Islet precursor cell (in vitro differentiated cells): ENCODE measurements at regions not wholly inside any gene's neighbourhood (a gene's known extent, or its start where the extent isn't known, plus 50 kb on each side); places are given as distances from the start of the nearest gene placed in this dataset.
"Not testable (repeated sequence)": the region's sequence is repeated elsewhere in the genome, so short reads cannot be mapped to it uniquely, and the experiment has no call there.

ENCODE experiments used
- DNase-seq: peaks from one replicate; pipeline ENCODE4 v3.0.0-alpha.2; 2018

DNA sequence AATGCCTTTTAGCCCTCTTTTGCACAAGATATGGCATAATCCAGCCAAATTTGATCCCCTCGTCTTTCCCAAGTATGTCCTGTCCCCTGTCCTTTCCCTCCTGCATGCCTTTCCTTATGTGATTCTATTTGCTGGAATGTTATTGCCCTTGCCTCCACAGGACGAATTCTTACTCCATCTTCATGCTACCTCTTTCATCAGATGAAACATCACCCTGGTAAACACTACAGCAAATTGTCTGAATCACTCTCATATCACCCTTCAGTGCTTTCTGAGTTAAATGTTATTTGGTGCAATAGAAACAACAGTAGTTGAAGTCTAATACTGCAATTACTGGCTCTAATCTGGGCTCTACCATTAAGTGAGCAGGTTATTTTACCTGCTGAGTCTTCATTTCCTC lies 52.2 kb upstream of the FAT1 start:
- DNase-seq: no peak

DNA sequence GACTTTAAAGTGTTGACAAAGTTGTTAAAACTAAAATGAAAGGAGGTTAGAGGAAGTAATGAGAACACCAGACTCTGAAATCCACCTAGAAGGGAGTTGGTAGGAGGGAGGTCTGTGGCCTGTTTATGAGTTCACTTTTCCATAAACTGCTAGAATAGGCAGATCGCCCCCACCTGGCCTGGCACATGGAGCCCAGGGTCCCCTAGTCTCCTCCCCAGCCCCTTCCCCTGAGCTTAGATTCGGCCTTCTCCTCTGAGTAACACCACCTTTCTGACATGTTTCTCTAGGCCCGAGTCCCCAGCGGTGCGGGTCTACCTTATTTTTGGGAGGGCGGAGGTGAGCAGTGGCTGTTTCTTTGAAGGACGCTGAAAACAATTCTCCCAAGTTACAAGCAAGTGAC lies 54.5 kb upstream of the FAT1 start:
- no peak for DNase-seq

DNA sequence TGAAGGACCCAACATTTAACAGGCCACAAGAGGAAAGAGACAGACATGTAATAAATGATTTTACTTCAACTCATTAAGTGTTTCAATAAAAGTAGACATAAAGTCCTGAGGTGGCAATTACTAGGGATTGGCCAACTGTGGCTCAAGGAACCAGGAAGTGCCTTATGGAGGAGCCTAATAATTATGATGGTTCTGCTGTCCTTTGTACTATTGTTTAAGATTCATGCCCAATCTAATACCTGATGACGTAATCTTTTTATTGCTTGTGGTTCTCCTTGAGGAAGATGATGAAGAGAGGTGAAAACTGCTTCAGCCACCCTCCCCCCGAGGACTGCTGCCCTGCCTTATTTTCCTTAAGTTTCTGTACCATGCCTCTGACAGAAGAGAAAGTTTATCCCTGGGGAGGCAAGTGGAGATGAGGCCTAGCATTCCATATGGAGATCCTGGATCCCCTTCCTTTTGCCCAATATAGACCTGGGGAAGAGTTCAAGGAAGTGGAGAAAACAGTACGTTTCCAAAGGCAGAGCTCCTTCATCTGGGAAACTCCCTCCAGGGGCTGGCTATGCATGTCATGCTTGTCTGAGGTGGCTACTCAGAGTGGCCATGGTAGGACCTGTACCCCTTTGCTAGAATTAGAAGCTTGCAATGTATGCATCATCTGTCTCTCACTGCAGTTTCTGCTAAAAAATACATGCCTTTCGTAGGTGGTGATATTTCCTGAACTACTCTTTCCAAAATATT lies 56.8 kb upstream of the FAT1 start:
- DNase-seq: no peak

DNA sequence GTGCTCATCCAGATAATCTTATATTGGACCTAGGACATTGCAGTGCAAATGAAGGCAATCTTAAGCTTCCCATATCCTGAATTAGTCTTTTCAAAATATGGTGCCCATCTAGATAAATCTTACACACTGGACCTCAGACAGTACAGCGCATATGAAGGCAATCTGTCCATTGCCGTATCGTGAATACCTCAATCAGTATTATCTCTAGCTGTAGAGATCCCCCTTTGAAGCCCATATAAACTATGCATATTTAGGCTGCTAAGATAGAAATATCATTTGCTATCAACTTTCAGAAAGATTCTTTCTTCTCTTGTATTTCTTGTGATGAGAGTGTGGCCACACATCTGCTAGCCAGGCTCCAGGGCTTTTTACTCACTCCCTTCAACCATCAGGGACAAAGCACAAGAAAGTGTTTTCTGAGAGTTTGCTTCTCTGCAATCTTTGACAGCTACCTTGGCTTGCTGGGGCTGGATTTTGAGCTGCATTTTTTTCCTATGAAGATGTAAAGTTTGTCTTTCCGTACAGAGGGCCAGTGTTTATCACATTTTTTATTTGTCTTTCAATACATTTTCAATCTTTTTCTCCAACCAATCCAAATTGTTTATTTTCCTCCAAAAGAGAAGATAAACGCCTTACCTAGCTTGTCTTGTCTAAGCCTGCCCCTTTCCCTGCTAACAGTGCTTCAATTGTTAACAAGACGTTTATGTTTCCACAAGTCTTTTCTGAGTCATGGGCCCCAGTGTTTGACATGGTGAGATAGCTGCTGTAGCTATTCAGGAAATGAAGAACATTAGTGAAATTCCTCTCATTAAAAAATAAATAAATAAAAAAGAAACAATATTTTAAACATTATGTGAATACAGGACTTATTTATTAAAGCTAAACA lies 57.6 kb upstream of the FAT1 start:
- DNase-seq: peak; percentile 68

DNA sequence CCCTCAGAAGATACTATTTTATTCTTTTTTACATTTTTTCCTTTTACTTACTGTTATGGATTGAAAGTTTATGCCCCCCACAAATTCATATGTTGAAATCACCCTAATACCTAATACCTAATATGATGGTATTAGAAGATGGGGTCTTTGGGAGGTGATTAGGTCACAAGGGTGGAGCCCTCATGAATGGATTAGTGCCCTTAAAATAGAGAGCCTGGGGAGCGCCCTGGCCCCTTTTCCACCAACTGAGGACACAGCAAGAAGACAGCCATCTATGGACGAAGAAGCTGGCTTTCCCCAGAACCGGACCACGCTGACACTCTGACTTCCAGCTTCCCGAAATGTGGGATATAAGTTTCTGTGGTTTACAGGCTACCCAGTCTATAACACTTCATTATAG lies 58.6 kb upstream of the FAT1 start:
- no peak for DNase-seq

DNA sequence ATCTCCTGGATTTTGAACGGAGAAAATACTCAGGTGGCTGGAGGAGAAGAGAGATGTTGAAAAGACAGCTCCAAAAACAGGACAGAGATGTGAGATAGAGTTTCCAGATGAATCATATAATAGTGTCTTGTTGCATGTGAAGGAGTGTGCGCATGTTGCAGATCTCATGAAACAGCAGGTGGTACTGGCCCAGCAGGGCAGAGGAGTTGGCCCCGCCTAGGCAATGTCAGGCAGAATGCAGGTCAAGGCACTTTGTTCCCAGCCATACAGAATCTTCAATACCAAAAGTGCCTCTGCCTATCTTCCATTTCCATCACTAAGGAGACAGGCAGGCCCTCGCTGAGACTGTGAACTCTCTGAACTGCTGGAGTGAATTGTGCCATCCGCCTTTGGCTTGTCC lies 63.9 kb upstream of the FAT1 start:
- no peak for DNase-seq

DNA sequence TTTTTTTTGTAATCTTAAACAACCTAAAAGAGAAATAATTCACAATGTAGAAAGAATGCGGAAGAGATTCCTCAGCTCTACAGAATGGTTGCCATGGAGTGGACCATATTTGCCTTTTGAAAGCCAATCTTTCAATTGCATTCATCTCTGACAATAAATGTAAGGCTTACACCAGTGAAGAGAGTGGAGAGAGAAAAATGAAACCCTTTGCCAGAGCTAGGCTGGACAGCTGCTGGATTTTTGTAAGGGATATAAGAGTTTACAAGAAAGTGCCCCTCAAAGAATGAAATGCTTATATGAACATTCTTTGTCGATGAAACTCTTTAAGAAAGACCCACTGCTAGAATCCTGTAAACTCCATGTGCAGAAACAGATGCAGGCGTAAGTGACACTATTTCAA lies 66.0 kb upstream of the FAT1 start:
- DNase-seq: no peak

DNA sequence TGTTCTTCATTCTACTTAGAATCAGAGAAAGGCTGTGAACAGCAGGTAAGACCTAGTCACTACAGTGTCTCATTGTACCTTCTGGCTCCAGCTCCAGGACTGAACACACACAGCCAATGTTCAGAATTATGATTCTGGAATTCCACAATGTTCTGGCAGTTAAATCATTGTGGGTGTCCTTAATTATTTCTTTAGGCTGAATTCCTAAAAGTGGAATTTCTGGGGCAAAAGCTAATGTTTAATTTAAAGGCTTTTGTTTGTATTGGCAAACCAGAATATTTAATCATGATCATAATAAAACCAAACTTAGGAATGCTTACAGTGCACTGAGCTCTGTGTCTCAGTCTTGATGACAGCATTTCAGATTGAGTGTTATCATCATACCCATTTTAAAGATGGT lies 67.0 kb upstream of the FAT1 start:
- no peak for DNase-seq

DNA sequence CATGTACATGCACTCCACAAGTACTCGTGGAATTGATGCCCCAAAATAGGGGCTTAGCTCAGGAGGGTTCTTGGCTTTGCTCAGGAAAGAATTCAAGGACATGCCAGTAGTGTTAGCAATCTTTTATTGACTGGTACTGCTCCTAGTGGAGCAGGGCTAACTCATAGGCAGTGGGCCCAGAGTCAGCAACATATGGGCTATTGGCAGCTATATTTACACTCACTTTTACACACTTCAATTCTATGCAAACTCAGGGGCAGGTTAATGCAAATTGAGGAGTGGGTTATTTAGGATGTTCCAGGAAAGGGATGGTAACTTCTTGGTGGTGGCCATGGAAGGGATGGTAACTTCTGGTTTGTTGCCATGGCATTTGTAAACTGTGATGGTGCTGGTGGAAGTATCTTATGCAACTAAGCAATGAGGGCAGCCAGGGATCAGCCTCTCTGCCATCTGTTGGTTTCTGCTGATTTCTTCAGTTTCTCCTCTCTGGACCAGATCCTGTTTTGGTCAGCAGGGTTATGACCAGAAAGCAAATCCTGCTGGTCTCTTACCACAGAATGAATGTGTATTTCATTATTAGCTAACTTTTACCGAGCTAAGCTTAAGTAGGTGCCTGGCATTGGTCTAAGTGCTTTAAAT lies 69.2 kb upstream of the FAT1 start:
- no peak for DNase-seq

DNA sequence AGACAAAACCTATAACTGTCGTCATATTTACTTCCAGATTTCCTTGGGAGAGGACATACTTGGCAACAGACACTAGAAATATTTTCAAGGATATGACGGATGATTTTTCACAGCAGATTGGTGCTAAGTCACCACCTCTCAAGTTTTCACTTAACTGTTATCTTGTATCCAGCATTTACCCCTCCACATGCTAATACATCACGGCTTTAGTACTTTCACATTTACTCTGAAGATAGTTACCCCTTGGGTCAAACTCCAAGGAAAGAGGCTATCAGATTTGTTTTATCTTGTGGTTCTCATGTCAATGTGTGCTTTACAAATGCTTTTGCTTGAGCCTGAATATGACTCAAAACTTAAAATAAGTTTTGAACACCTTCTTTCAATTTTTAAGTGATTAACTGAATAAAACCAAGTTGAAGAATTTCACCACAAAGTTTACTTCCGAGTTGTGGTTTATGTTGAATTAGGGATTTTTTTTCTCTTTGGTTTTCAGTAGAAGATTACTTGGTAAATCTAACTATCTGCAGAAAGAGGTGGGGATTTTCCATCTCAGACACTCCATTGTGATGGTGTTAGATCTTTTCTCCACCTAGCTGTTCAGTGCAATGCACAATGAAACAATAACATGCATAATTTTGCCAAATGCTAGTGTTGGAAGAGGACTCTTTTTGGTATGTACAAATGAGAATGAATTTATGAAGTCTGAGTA lies 75.4 kb upstream of the FAT1 start:
- no peak for DNase-seq

DNA sequence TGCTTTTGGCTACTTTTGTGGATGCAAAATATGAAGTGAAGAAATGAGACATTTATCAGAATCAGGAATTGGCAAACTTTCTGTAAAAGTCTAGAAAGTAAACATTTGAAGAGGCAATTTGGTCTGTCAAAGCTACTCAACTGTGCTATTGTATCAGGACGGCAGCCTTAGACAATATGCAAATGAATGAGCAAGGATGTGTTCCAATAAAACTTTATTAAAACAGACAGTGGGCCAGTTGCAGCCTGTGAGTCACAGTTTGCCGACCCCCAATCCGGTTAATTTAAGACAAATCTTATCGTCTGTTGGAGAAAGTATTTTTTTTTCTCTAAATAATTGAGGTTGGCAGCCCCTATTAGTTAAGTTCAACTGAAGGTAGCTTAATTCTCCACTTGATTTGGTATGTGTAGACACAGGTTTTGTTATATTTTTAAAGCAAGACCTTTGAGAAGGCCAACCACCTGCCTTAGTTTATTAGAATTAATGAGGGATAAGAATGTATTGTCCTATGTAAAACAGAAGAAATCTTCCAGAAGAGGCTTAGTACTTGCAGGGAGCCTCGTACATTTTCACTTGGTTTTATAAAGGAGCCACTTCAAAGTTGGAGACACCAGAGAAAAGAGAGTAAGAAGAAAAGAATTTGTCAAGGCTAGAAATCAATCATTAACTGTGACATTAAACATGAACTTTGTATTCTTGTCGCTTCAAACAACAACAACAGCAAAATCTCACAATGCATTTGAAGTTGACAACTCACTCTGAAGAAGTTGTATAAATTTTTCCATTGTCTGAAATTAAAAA lies 81.6 kb upstream of the FAT1 start:
- no peak for DNase-seq

DNA sequence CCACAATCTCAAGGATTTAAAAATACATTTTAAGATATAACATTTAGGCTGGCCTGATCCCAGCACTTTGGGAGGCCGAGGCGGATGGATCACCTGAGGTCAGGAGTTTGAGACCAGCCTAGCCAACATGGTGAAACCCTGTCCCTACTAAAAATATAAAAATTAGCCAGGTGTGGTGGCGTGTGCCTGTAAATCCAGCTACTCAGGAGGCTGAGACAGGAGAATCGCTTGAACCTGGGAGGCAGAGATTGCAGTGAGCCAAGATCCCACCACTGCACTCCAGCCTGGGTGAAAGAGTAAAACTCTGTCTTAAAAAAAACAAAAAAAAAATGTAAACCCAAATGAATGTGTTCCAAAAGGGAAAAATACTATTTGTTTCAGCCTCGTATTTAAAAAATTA lies 82.3 kb upstream of the FAT1 start:
- not testable (repeated sequence) for DNase-seq

DNA sequence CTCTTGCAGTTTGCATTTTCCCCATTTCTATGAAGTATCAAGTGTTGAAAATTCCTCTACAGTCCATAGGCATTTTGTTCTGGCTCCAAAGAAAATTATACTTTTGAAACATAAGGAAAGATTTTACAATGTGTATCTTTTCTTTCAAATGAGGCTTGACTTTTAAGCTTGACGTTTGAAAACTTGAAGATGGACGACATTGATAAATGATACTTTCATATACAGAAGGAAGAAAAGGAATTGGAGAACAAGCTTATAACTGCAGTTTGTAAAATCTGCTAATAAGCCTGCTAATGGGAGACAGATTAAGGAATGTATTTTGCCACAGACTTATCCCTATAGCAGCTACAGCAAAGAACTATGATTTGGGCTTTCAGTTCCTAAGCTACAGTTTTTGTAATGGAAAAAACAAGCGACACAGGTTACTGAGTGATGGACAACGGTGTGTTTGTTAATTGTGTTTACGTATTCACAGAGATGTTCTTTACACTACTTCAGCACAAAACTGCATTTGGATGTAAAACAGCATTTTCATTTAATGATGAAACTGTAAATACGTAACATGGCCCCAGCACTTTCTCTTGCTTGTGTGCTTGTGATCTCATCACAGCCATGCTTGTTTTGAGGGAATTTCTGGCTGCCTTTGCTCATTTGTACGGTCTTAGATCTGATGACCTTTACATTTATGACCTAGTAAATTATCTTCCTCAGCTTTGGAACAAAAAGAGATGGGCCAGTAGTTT lies 83.2 kb upstream of the FAT1 start:
- DNase-seq: no peak

DNA sequence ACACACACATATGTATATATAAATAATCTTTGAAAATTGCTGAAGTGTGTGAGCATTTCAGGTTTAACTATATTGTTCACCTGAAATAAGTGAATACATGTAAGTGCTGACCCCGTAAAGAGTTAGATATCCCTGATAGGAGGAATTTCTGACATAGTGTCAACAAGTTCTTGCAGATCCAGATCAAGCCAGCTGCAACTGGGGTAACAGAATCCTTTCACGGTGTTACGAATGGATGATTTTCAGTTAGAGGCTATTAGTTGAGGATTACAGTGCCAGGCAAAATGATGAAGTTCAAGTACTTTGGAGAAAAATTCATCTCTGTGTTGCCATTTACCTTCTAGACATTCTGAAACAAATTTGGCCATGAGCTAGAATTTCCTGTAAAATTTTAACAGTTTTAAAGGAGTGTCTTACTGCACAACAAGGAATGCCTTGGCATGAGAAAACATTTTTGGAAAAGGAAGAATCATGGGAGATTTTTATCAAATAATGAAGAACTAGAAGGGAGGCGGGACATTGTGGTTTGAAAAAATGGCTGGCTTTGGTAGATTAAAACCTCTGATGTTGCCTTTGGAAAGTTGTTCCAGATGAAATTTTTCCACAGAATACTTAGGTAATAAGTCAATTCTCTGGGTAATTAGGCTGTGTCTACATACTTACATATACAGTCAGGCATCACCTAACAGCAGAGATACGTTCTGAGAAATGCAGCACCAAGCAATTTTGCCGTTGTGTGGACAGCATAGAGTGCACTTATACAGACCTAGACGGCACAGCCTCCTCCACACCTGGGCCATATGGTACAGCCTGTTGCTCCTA lies 84.4 kb upstream of the FAT1 start:
- no peak for DNase-seq

DNA sequence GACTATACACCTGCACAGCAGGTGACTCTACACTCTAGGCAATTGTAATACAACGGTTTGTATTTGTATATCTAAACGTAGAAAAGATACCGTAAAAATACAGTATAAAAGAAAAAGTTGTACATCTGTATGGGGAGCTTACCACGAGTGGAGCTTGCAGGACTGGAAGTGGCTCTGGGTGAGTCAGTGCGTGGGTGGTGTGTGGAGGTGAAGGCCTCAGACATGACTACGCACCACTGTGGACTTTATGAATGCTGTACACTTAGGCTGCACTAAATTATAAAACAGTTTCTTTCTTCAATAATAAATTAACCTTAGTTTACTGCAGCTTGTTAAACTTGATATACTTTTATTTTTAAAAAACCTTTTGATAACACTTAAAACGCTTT lies 85.0 kb upstream of the FAT1 start:
- DNase-seq: peak; percentile 61

DNA sequence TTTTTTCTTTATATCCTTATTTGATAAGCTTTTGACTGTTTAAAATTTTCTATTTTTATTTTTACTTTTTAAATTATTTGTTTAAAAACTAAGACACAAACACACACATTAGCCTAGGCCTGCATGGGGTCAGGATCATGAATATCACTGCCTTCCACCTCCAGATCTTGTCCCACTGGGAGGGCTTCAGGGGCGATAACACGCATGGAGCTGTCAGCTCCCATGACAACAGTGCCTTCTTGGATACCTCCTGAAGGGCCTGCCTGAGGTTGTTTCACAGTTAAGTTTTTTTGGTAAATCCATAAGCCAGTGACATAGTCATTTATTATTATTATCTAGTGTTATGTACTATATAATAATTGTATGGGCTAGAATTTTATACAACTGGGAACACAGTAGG lies 85.4 kb upstream of the FAT1 start:
- no peak for DNase-seq

DNA sequence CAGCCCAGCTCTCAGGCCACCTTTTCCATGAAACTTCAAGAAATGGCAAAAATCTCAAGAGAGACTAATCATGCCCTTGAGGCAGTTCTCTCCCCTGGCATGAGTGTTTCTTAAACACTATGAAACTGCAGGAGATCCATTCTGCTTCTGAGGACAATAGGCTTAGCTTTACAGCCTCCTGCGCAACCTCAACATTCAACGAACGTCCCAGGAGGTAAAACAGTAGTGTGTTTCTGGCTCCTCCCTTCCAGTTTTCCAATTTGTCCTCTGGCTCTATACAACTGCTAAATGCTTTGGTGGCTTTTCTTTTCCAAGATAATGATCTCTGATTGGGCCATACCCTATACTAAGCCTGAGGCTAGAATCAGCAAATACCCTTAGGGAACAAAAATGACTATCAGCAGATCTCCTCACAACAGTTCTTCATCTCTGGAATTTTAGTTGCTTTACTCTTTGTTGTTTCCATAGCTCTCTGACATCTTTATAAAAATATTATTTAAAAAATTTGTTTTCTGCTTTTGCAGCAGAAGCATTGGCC lies 87.0 kb upstream of the FAT1 start:
- DNase-seq: no peak

DNA sequence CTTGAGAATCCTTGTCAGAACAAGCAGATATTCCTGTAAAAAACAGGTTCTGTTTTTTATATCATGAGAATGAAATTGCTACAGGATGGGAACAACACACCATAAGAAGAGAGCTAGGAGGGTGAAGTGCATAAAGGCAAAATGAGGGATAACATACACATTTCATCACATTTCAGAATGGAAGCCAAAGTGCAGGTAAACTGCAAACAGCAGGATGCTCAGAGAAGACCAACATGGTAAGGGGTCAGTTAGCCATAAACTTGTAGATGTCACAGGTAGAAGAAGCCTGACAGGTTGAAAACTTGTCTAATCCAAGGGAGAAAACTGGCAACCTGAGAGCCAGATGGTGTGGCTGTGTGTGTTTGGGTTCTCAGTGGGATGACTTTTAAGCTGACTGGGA lies 88.9 kb upstream of the FAT1 start:
- no peak for DNase-seq

DNA sequence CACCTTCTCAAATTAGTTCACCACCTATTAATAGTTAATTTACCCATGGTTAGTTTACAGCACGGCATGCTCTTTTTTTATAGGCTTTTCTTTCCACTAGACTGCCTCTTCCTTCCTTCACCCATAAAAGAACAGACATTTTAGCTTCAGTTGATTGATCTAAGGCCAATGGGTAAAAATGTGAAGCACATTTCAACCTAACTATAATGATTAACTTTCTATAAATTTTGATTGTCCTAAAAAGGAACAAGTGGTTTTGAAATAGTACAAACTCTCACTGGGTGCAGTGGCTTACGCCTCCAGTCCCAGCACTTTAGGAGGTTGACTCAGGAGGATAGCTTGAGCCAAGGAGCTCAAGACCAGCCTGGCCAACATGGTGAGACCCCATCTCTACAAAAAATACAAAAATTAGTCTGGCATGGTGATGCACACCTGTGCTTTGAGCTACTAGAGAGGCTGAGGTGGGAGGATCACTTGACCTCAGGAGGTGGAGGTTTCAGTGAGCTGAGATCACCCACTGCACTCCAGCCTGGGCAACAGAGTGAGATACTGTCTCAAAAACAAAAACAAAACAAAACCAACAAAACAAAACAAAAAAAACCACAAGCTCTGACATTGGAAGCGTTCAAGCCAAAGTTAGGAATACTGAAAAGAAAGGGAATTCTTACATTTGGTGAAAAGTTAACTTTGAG lies 89.9 kb upstream of the FAT1 start:
- DNase-seq: no peak

DNA sequence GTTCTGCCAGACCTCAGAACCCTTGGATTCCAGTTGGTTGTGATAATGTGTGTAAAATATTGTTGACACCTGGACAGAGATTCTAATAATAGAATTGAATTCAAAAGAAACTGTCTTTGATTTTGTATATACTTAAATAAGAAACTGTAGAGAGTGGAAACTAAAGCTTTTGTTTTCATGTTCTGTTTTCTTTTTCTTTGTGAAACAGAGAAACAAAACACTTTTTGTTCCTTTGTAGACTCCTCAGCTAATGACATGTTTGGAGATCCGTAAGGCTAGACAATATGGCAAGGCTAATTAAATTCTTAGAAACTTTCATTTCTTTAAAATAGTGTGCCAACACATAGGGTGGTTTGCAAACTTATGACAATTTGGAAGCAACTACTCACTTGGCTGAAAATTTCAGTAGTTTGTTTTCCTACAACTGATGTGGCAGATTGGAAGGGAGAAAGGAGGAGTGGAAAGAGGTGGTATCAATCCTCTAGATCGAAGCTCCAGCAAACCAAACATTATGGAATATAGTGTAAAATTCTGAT lies 90.9 kb upstream of the FAT1 start:
- DNase-seq: no peak
